AG10803 (cell line): ENCODE measurements at regions not wholly inside any gene's neighbourhood (a gene's known extent, or its start where the extent isn't known, plus 50 kb on each side); places are given as distances from the start of the nearest gene placed in this dataset.
"Not testable (repeated sequence)": the region's sequence is repeated elsewhere in the genome, so short reads cannot be mapped to it uniquely, and the experiment has no call there.

Experiments
- DNase-seq: peaks from one replicate; pipeline ENCODE4 v3.0.0; 2010; ENCODE audit warnings: low read depth
- H3K4me3 ChIP-seq: 2 replicates; pipeline ENCODE4 v1.5.1; 2011; ENCODE audit warnings: mild to moderate bottlenecking, low read length, control low read depth
- CTCF ChIP-seq: conservative IDR thresholded peaks from 2 replicates; pipeline ENCODE4 v1.5.1; 2011; ENCODE audit warnings: mild to moderate bottlenecking, low read length, control low read depth, inconsistent platforms

- no peak for TF ChIP-seq CTCF
- no peak for DNase-seq
- H3K4me3 ChIP-seq: no peak overlapping the region
Measured at GRCh38 chr6:11847515-11848345, 69.1 kb upstream of the ADTRP start.

- not testable (repeated sequence) for H3K4me3 ChIP-seq, DNase-seq
Measured at GRCh38 chr6:11847068-11847467, 68.5 kb upstream of the ADTRP start.

- no peak for DNase-seq
- H3K4me3 ChIP-seq: no peak overlapping the region
Measured at GRCh38 chr6:11845664-11846577, 67.3 kb upstream of the ADTRP start.

GRCh38 chr6:11842795-11843194 is 64.2 kb upstream of the ADTRP start:
- DNase-seq: not testable (repeated sequence)

More at GRCh38 chr6:11845664-11846577, 67.3 kb upstream of the ADTRP start:
- no peak for TF ChIP-seq CTCF

GRCh38 chr6:11835065-11835464 is 56.5 kb upstream of the ADTRP start:
- TF ChIP-seq CTCF: no peak
- no peak overlapping the region for H3K4me3 ChIP-seq
- DNase-seq: no peak

More at GRCh38 chr6:11842795-11843194, 64.2 kb upstream of the ADTRP start:
- not testable (repeated sequence) for H3K4me3 ChIP-seq

- DNase-seq: no peak
Measured at GRCh38 chr6:11833626-11834592, 55.3 kb upstream of the ADTRP start.

GRCh38 chr6:11831653-11832052 is 53.0 kb upstream of the ADTRP start:
- no peak overlapping the region for H3K4me3 ChIP-seq
- TF ChIP-seq CTCF: no peak
- DNase-seq: no peak

More at GRCh38 chr6:11833626-11834592, 55.3 kb upstream of the ADTRP start:
- no peak for TF ChIP-seq CTCF
- H3K4me3 ChIP-seq: no peak overlapping the region
